ENCODE measurements at regions not wholly inside any gene's neighbourhood (a gene's known extent, or its start where the extent isn't known, plus 50 kb on each side); places are given as distances from the start of the nearest gene placed in this dataset.

GRCh38 chr16:85184404-85184803 is 72.1 kb upstream of the CIBAR2 start:
- TF ChIP-seq POLR2AphosphoS5 (IDR thresholded peaks at IDR 0.05; ENCODE audit: borderline replicate concordance, low read depth, low read length) (no peak), EZH2 (IDR thresholded peaks at IDR 0.05) (no peak)
